ENCODE measurements at regions not wholly inside any gene's neighbourhood (a gene's known extent, or its start where the extent isn't known, plus 50 kb on each side); places are given as distances from the start of the nearest gene placed in this dataset.

GRCh38 chr6:62519574-62519973 lies 233.5 kb upstream of the KHDRBS2 start:
- TF ChIP-seq CTCF (IDR thresholded peaks at IDR 0.05), result no peak
- no peak for TF ChIP-seq KDM5A (IDR thresholded peaks at IDR 0.05)
- TF ChIP-seq MAX (IDR thresholded peaks at IDR 0.05), result no peak
- TF ChIP-seq RAD21 (conservative IDR thresholded peaks at IDR 0.05 in 1 of 2, IDR thresholded peaks at IDR 0.05 in 1 of 2), result no peak
- no peak for TF ChIP-seq HOXA7 (CRISPR knock-in tag; IDR thresholded peaks at IDR 0.05)
- no peak for TF ChIP-seq RCOR1 (IDR thresholded peaks at IDR 0.05; ENCODE audit: low read depth, low read length)
- TF ChIP-seq EHMT2 (IDR thresholded peaks at IDR 0.05; ENCODE audit: low read depth), result no peak
- TF ChIP-seq CHD4 (IDR thresholded peaks at IDR 0.05; ENCODE audit: borderline replicate concordance), result no peak
